Skin epidermis (tissue), 12 donors: ENCODE measurements at regions not wholly inside any gene's neighbourhood (a gene's known extent, or its start where the extent isn't known, plus 50 kb on each side); places are given as distances from the start of the nearest gene placed in this dataset.
"Not testable (repeated sequence)": the region's sequence is repeated elsewhere in the genome, so short reads cannot be mapped to it uniquely, and the experiment has no call there.

ENCODE experiments used
- H3K27ac ChIP-seq, 21 experiments: fragments of 200-600 bp; sonication (generic) in 11 of 21; one replicate each; pipeline ENCODE4 v1.5.0; 2020; ENCODE audit warnings: mild to moderate bottlenecking in 3 of 21, inconsistent platforms in 2 of 21, moderate library complexity in 2 of 21
- H3K4me3 ChIP-seq, 7 experiments: fragments of 200-600 bp; sonication (generic) in 2 of 7; one replicate each; pipeline ENCODE4 v1.5.0; 2020; ENCODE audit warnings: inconsistent platforms in 2 of 7, mild to moderate bottlenecking in 2 of 7, moderate library complexity in 1 of 7

- not testable (repeated sequence) for H3K4me3 ChIP-seq, H3K27ac ChIP-seq
Measured at GRCh38 chr5:44074547-44074946, 314.7 kb downstream of the FGF10 start.

GRCh38 chr5:44051591-44051990 is 337.6 kb downstream of the FGF10 start:
- Histone ChIP-seq H3K4me3 (no peak overlapping the region), H3K27ac (no peak overlapping the region)

GRCh38 chr5:44048276-44048984 is 340.8 kb downstream of the FGF10 start:
- no peak overlapping the region for H3K4me3 ChIP-seq
- no peak overlapping the region for H3K27ac ChIP-seq

GRCh38 chr5:44046619-44047364 is 342.4 kb downstream of the FGF10 start:
- peak overlapping the region in 1 of 21 experiments; percentile 27 for H3K27ac ChIP-seq
- H3K4me3 ChIP-seq: no peak overlapping the region

GRCh38 chr5:44044549-44044948 is 344.7 kb downstream of the FGF10 start:
- not testable (repeated sequence) for H3K27ac ChIP-seq, H3K4me3 ChIP-seq

GRCh38 chr5:44028226-44028625 is 361.0 kb downstream of the FGF10 start:
- no peak overlapping the region for H3K4me3 ChIP-seq

GRCh38 chr5:44022622-44023021 is 366.6 kb downstream of the FGF10 start:
- Histone ChIP-seq H3K4me3 (no peak overlapping the region), H3K27ac (no peak overlapping the region)

More at GRCh38 chr5:44028226-44028625, 361.0 kb downstream of the FGF10 start:
- no peak overlapping the region for H3K27ac ChIP-seq

GRCh38 chr5:44011518-44011917 is 377.7 kb downstream of the FGF10 start:
- Histone ChIP-seq H3K4me3 (no peak overlapping the region), H3K27ac (no peak overlapping the region)

- Histone ChIP-seq H3K27ac (peak overlapping the region in 1 of 21 experiments; percentile 34), H3K4me3 (no peak overlapping the region)
Measured at GRCh38 chr5:44002381-44002901, 386.8 kb downstream of the FGF10 start.

- peak overlapping the region in 1 of 21 experiments; percentile 34 for H3K27ac ChIP-seq
Measured at GRCh38 chr5:44001675-44002380, 387.4 kb downstream of the FGF10 start.

GRCh38 chr5:44001236-44001635 is 388.0 kb downstream of the FGF10 start:
- H3K27ac ChIP-seq: no peak overlapping the region
- H3K4me3 ChIP-seq: no peak overlapping the region

More at GRCh38 chr5:44001675-44002380, 387.4 kb downstream of the FGF10 start:
- no peak overlapping the region for H3K4me3 ChIP-seq

GRCh38 chr5:43997647-43998272 is 391.5 kb downstream of the FGF10 start:
- H3K27ac ChIP-seq: peak overlapping the region in 2 of 21 experiments; percentile 16 to 30
- H3K4me3 ChIP-seq: no peak overlapping the region

- Histone ChIP-seq H3K4me3 (no peak overlapping the region), H3K27ac (no peak overlapping the region)
Measured at GRCh38 chr5:43996221-43996620, 393.0 kb downstream of the FGF10 start.

GRCh38 chr5:43994352-43994708 is 391.4 kb downstream of the NNT start:
- Histone ChIP-seq H3K4me3 (no peak overlapping the region), H3K27ac (no peak overlapping the region)

GRCh38 chr5:43993634-43994351 is 390.8 kb downstream of the NNT start:
- Histone ChIP-seq H3K4me3 (no peak overlapping the region), H3K27ac (no peak overlapping the region)

GRCh38 chr5:43985411-43985810 is 382.4 kb downstream of the NNT start:
- Histone ChIP-seq H3K4me3 (no peak overlapping the region), H3K27ac (no peak overlapping the region)

GRCh38 chr5:43981556-43981955 is 378.6 kb downstream of the NNT start:
- Histone ChIP-seq H3K4me3 (no peak overlapping the region), H3K27ac (no peak overlapping the region)

- Histone ChIP-seq H3K4me3 (no peak overlapping the region), H3K27ac (no peak overlapping the region)
Measured at GRCh38 chr5:43973908-43974307, 370.9 kb downstream of the NNT start.

- Histone ChIP-seq H3K27ac (no peak overlapping the region), H3K4me3 (no peak overlapping the region)
Measured at GRCh38 chr5:43973318-43973717, 370.3 kb downstream of the NNT start.
